H1 (cell line): ENCODE measurements at regions not wholly inside any gene's neighbourhood (a gene's known extent, or its start where the extent isn't known, plus 50 kb on each side); places are given as distances from the start of the nearest gene placed in this dataset.

Source experiments
- ATF2 ChIP-seq: IDR thresholded peaks from 2 replicates; pipeline ENCODE4 v1.6.1; 2012; ENCODE audit warnings: low read length, inconsistent platforms
- HDAC2 ChIP-seq, 2 experiments: fragments of 300-600 bp in 1 of 2; sonication (generic) in 1 of 2; IDR thresholded peaks; 2 replicates each; pipeline ENCODE4 v1.6.1; 2011 to 2012; ENCODE audit warnings: low read depth in 2 of 2, low read length in 2 of 2, mild to moderate bottlenecking in 2 of 2, moderate library complexity in 2 of 2, borderline replicate concordance in 1 of 2, inconsistent platforms in 1 of 2
- HDAC6 ChIP-seq: IDR thresholded peaks from one replicate; pipeline ENCODE4 v1.7.1; 2012; ENCODE audit warnings: low read depth, mild to moderate bottlenecking, inconsistent platforms, low read length, moderate library complexity
- MAX ChIP-seq: IDR thresholded peaks from 2 replicates; pipeline ENCODE4 v1.6.1; 2012; ENCODE audit warnings: inconsistent platforms
- RNF2 ChIP-seq: fragments of 200-900, 300-1000 bp; sonication (generic); IDR thresholded peaks from 2 replicates; pipeline ENCODE4 v1.7.1; 2016; ENCODE audit warnings: borderline replicate concordance, low read depth, mild to moderate bottlenecking, antibody characterized with exemption, low read length; ENCODE audit not compliant: poor library complexity, severe bottlenecking; ENCODE audit errors: missing control alignments

- no peak for TF ChIP-seq ATF2
- TF ChIP-seq HDAC6 = no peak
- TF ChIP-seq MAX = no peak
- TF ChIP-seq HDAC2 (IDR thresholded peaks at IDR 0.05; ENCODE audit: borderline replicate concordance in 1 of 2, low read depth in 2 of 2, low read length in 2 of 2) = no peak
- no peak for TF ChIP-seq RNF2
Observed at GRCh38 chr1:208524376-208524775, 280.2 kb upstream of the PLXNA2 start (continued).
